Cardiac muscle cell (in vitro differentiated cells and primary cell): ENCODE measurements at regions not wholly inside any gene's neighbourhood (a gene's known extent, or its start where the extent isn't known, plus 50 kb on each side); places are given as distances from the start of the nearest gene placed in this dataset.

Experiments
- DNase-seq, 2 donors: peaks; one replicate each; pipeline versions ENCODE4 v3.0.0 to v3.0.0-alpha.2; 2010 to 2017; ENCODE audit warnings: low read depth in 1 of 2, low spot score in 1 of 2
- H3K27ac ChIP-seq: fragments of 200-600 bp; sonication (generic); 2 replicates; pipeline ENCODE4 v1.5.1; 2016
- H3K27me3 ChIP-seq: fragments of 200-600 bp; sonication (generic); 2 replicates; pipeline ENCODE4 v1.6.0; 2016; ENCODE audit warnings: control low read depth
- H3K36me3 ChIP-seq: fragments of 200-600 bp; sonication (generic); 2 replicates; pipeline ENCODE4 v1.5.1; 2016; ENCODE audit warnings: control low read depth
- H3K4me1 ChIP-seq: fragments of 200-600 bp; sonication (generic); 2 replicates; pipeline ENCODE4 v1.8.1; 2017; ENCODE audit warnings: low read depth, mild to moderate bottlenecking, mixed run types
- H3K4me3 ChIP-seq: fragments of 200-600 bp; sonication (generic); 2 replicates; pipeline ENCODE4 v1.5.1; 2016; ENCODE audit warnings: mild to moderate bottlenecking
- H3K9me3 ChIP-seq: fragments of 200-600 bp; sonication (generic); 2 replicates; pipeline ENCODE4 v1.5.1; 2017; ENCODE audit warnings: low read depth, mild to moderate bottlenecking, control low read depth
- TF ChIP-seq, protein P1 (sequence below): IDR thresholded peaks from 2 replicates; pipeline ENCODE4 v1.5.1; 2012; ENCODE audit warnings: low read depth, mild to moderate bottlenecking, low read length

DNA sequence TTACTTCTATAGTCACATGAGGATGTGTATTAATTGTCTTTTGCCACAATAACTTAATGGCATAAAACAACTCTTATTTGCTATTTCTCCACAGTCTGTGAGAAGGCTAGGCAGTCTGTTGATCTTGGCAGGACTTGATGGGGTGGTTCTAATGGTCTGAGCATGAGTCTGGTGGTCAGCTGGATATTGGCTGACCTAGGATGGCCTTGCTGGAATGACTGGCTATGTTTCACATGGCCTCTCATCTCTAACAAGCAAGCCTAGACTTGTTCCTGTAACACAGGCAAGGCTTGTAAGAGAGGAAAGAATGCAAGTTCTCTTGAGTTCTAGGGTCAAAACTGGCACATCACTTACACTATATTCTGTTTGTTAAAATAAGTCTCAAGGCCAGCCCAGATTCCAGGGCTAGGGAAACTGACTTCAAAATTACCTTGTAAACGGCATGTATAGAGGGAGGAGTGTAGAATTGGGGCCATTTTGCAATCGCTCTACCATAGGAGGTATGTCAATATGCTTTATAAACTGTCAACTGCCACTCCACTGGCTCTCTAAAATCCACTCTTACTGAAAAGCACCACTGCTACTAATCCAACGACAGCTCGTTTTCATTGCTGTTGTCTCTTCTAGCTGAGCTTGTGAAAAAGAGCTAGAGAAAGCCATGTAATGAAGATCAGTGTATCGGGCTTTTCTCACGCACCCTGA, 325.0 kb upstream of the PKDCC start:
- H3K4me1 ChIP-seq, result peaks cover 10% of the 10 kb centered on the region
- H3K27ac ChIP-seq, result peak overlapping the region; percentile 2
- H3K4me3 ChIP-seq, result no peak overlapping the region
- no peaks in the 10 kb centered on the region for H3K27me3 ChIP-seq
- H3K36me3 ChIP-seq, result no peaks in the 10 kb centered on the region
- no peaks in the 10 kb centered on the region for H3K9me3 ChIP-seq
- peak in 1 of 2 donors; percentile 48 for DNase-seq
- TF ChIP-seq, protein P1, sequence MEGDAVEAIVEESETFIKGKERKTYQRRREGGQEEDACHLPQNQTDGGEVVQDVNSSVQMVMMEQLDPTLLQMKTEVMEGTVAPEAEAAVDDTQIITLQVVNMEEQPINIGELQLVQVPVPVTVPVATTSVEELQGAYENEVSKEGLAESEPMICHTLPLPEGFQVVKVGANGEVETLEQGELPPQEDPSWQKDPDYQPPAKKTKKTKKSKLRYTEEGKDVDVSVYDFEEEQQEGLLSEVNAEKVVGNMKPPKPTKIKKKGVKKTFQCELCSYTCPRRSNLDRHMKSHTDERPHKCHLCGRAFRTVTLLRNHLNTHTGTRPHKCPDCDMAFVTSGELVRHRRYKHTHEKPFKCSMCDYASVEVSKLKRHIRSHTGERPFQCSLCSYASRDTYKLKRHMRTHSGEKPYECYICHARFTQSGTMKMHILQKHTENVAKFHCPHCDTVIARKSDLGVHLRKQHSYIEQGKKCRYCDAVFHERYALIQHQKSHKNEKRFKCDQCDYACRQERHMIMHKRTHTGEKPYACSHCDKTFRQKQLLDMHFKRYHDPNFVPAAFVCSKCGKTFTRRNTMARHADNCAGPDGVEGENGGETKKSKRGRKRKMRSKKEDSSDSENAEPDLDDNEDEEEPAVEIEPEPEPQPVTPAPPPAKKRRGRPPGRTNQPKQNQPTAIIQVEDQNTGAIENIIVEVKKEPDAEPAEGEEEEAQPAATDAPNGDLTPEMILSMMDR, result no peak

DNA sequence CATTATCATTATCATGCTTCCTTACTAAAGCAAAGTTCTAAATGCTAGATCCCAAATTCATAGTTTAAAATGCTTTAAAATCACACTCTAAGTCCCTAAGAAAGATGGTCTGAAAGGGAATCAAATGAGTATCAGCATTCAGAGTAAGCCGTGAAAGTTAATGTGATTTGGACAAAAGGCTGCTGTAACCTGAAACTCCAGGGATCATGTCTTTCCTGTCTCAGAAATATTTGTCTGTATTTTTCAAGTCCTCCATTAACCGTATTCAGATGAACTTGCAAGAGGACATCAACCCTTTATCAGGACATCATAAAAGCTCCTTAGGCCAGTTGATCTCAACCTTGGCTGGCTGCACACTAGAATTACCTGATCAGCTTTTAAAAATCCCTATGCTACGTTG, 324.3 kb upstream of the PKDCC start:
- Histone ChIP-seq H3K4me1 (peaks cover 10% of the 10 kb centered on the region), H3K27me3 (no peaks in the 10 kb centered on the region)
- TF ChIP-seq, protein P1, result no peak

DNA sequence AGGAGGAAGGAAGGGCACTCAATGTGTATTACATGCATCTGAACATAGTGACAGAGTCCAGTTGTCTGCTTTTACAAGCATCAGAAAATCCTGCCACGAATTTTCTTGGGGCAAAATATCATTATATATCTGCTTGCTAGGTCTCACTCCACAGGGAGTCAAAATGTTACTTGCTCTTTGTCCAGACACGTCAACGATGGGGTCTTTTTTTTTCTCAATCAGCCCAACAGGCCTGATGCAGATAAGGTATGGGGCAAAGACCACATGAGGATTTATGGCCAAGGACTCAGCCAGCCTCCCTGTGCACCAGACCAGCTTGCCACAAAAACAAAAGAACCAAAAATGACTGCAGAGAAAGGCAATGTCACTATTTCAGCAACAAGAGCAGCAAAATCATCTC, 323.4 kb upstream of the PKDCC start:
- H3K4me1 ChIP-seq, result peaks cover 10% of the 10 kb centered on the region
- no peak overlapping the region for H3K27ac ChIP-seq
- TF ChIP-seq, protein P1, result no peak
- no peak for DNase-seq
- H3K27me3 ChIP-seq, result no peaks in the 10 kb centered on the region
- no peaks in the 10 kb centered on the region for H3K9me3 ChIP-seq
- no peaks in the 10 kb centered on the region for H3K36me3 ChIP-seq
- no peak overlapping the region for H3K4me3 ChIP-seq

More for the DNA sequence above, 324.3 kb upstream of the PKDCC start:
- Histone ChIP-seq H3K4me3 (no peak overlapping the region), H3K27ac (no peak overlapping the region), H3K36me3 (no peaks in the 10 kb centered on the region), H3K9me3 (no peaks in the 10 kb centered on the region)
- DNase-seq, result no peak

DNA sequence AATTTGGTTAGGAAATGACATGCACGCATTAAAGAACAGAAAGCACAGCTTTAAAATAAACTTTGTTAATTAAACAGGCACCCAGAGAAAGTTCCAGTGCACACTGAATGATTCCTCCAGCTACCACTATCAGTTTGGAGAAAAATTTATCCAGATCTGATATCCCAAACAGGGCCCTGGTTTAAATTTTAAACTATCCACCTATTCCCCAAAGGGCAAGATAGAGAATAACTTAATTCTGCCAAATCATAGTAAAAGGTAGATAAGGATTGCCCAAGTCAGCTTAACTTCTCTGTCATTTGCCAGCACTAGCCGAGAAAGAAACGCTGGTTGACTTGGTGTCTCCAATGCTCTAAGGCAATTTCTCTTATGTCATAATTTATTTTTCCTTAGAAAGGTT, 321.9 kb upstream of the PKDCC start:
- Histone ChIP-seq H3K27me3 (no peaks in the 10 kb centered on the region), H3K4me1 (peaks cover 10% of the 10 kb centered on the region)
- TF ChIP-seq, protein P1, result no peak

DNA sequence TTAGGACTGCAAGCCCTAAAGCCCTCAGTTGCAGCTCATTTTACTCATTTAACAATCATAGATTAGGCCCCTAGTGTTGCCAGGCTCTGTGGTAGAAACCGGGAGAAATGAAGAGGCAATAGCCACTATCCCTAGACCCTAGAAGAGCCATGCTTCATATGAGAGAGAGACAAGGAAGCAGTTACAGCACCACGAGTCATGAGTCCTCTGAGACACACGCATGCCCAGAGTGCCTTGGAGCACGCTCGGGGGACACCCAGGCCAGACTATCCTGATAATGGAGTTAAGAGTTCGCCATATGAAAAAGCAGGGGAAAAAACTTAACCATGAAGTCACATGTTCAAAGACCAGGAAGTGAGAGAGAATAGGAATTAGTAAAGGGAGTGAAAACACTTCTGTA, 321.5 kb upstream of the PKDCC start:
- Histone ChIP-seq H3K27me3 (no peaks in the 10 kb centered on the region), H3K4me3 (no peak overlapping the region), H3K36me3 (no peaks in the 10 kb centered on the region), H3K9me3 (no peaks in the 10 kb centered on the region), H3K27ac (no peak overlapping the region), H3K4me1 (peaks cover 10% of the 10 kb centered on the region)
- no peak for DNase-seq
- TF ChIP-seq, protein P1, result no peak

More for the DNA sequence above, 321.9 kb upstream of the PKDCC start:
- H3K9me3 ChIP-seq, result no peaks in the 10 kb centered on the region
- H3K4me3 ChIP-seq, result no peak overlapping the region
- H3K36me3 ChIP-seq, result no peaks in the 10 kb centered on the region
- DNase-seq, result no peak
- H3K27ac ChIP-seq, result no peak overlapping the region
